HK-2 (cell line): ENCODE measurements at regions not wholly inside any gene's neighbourhood (a gene's known extent, or its start where the extent isn't known, plus 50 kb on each side); places are given as distances from the start of the nearest gene placed in this dataset.

Experiments used
- DNase-seq: peaks from one replicate; pipeline ENCODE4 v3.0.0-alpha.2; 2018; ENCODE audit not compliant: unreplicated experiment

GRCh38 chr11:70871881-70872280 is 380.5 kb downstream of the SHANK2 start:
- DNase-seq, result no peak

GRCh38 chr11:70872299-70872698 is 380.1 kb downstream of the SHANK2 start:
- no peak for DNase-seq

GRCh38 chr11:70872955-70873735 is 379.2 kb downstream of the SHANK2 start:
- DNase-seq, result no peak

GRCh38 chr11:70873736-70874412 is 378.5 kb downstream of the SHANK2 start:
- no peak for DNase-seq

GRCh38 chr11:70876685-70877084 is 375.7 kb downstream of the SHANK2 start:
- no peak for DNase-seq

- DNase-seq, result no peak
Measured at GRCh38 chr11:70877151-70877550, 375.2 kb downstream of the SHANK2 start.

- DNase-seq, result no peak
Measured at GRCh38 chr11:70878366-70878765, 374.0 kb downstream of the SHANK2 start.

GRCh38 chr11:70879601-70880285 is 372.6 kb downstream of the SHANK2 start:
- no peak for DNase-seq

GRCh38 chr11:70880416-70880815 is 372.0 kb downstream of the SHANK2 start:
- no peak for DNase-seq

GRCh38 chr11:70881948-70882715 is 370.2 kb downstream of the SHANK2 start:
- DNase-seq, result no peak

GRCh38 chr11:70882716-70883085 is 369.7 kb downstream of the SHANK2 start:
- no peak for DNase-seq

GRCh38 chr11:70883323-70883940 is 368.9 kb downstream of the SHANK2 start:
- DNase-seq, result no peak

GRCh38 chr11:70883973-70884623 is 368.3 kb downstream of the SHANK2 start:
- no peak for DNase-seq

GRCh38 chr11:70885281-70886231 is 366.8 kb downstream of the SHANK2 start:
- no peak for DNase-seq

GRCh38 chr11:70886256-70886655 is 366.1 kb downstream of the SHANK2 start:
- no peak for DNase-seq

GRCh38 chr11:70886676-70887541 is 365.5 kb downstream of the SHANK2 start:
- DNase-seq, result no peak

GRCh38 chr11:70887542-70887827 is 364.9 kb downstream of the SHANK2 start:
- DNase-seq, result no peak

GRCh38 chr11:70888061-70888460 is 364.3 kb downstream of the SHANK2 start:
- no peak for DNase-seq

GRCh38 chr11:70889411-70889810 is 363.0 kb downstream of the SHANK2 start:
- no peak for DNase-seq
